Small intestine (tissue), 7 donors: ENCODE measurements at regions not wholly inside any gene's neighbourhood (a gene's known extent, or its start where the extent isn't known, plus 50 kb on each side); places are given as distances from the start of the nearest gene placed in this dataset.

Experiments
- DNase-seq, 2 donors: peaks; one replicate each; pipeline versions ENCODE4 v3.0.0 to v3.0.0-alpha.2; 2013
- FAIRE-seq: peaks from 2 replicates; lab custom pipeline; 2012; peaks lifted over from hg19 to GRCh38; lab: Jason Lieb, UNC
- H3K27ac ChIP-seq, 3 donors: one replicate each; pipeline ENCODE4 v1.5.1; 2013; ENCODE audit warnings: low read length in 2 of 3, mild to moderate bottlenecking in 2 of 3, control low read depth in 1 of 3, inconsistent platforms in 1 of 3, low read depth in 1 of 3, moderate library complexity in 1 of 3
- H3K27me3 ChIP-seq, 3 donors: one replicate each; pipeline ENCODE4 v1.6.1; 2013; ENCODE audit warnings: low read length in 3 of 3, inconsistent platforms in 1 of 3; ENCODE audit not compliant: control insufficient read depth in 3 of 3, insufficient read depth in 3 of 3
- H3K36me3 ChIP-seq, 3 donors: one replicate each; pipeline ENCODE4 v1.6.1; 2013; ENCODE audit warnings: low read length in 3 of 3, inconsistent platforms in 1 of 3, low read depth in 1 of 3, mild to moderate bottlenecking in 1 of 3, moderate library complexity in 1 of 3; ENCODE audit not compliant: control insufficient read depth in 3 of 3, insufficient read depth in 2 of 3
- H3K4me1 ChIP-seq, 3 donors: one replicate each; pipeline ENCODE4 v1.6.1; 2013; ENCODE audit warnings: low read length in 2 of 3, inconsistent platforms in 1 of 3, low read depth in 1 of 3, mild to moderate bottlenecking in 1 of 3, moderate library complexity in 1 of 3; ENCODE audit not compliant: control insufficient read depth in 3 of 3, insufficient read depth in 2 of 3
- H3K4me3 ChIP-seq, 3 donors: one replicate each; pipeline ENCODE4 v1.5.1; 2013; ENCODE audit warnings: low read length in 3 of 3, control low read depth in 1 of 3, inconsistent platforms in 1 of 3, low read depth in 1 of 3, mild to moderate bottlenecking in 1 of 3, moderate library complexity in 1 of 3
- H3K9me3 ChIP-seq, 2 donors: one replicate each; pipeline ENCODE4 v1.6.1; 2013; ENCODE audit warnings: low read depth in 1 of 2, low read length in 1 of 2; ENCODE audit not compliant: control insufficient read depth in 2 of 2, insufficient read depth in 1 of 2
- WGBS, 3 donors: extraction: QIAGEN DNeasy Blood & Tissue Kit; methylation state at CpG; one replicate each; pipeline ENCODE4 v1.1.7; 2013; 5-methylcytosine and 5-hydroxymethylcytosine counted together
- donor health status: healthy with polysubstance abuse.
- donor health status: control.
- donor health status: control.
- donor health status: Bipolar disorder and iron deficiency.
- donor health status: healthy.

GRCh38 chr2:240206630-240207029, 66.2 kb upstream of the OTOS start:
- no peak for FAIRE-seq
- H3K27ac ChIP-seq = no peak overlapping the region
- no peak overlapping the region for H3K4me3 ChIP-seq
- H3K4me1 ChIP-seq = no peaks in the 10 kb centered on the region
- H3K27me3 ChIP-seq = no peaks in the 10 kb centered on the region
- H3K9me3 ChIP-seq = peaks cover 0 to 3% of the 10 kb centered on the region in 2 donors
- no peak for DNase-seq
- 86 to 95% (median 92%) methylated on average over 4 of the region's 4 CpGs for WGBS, 3 donors
- no peaks in the 10 kb centered on the region for H3K36me3 ChIP-seq

DNA sequence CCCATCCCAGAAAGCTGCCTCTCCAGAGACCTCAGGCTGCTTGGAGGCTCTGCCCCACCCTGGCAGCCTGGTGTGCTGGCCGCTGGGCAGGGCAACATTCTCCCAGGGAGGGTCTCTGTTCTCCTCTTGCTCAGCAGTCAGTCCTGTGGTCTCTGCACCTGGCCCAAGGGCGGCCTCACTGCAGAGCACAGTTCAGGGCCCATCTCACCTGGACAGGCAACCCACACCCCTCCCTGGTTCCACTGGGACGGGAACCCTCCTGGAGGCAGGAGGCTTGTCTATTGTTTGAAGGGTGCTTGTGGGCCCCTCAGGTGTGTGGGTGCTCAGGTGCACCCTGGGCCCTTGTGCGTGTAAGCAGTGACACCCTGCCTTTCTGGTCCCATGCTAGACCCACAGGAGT, 67.2 kb upstream of the OTOS start:
- no peak for FAIRE-seq
- 82 to 90% (median 89%) methylated on average over 4 of the region's 4 CpGs for WGBS, 3 donors
- Histone ChIP-seq H3K4me3 (no peak overlapping the region), H3K4me1 (no peaks in the 10 kb centered on the region), H3K27me3 (no peaks in the 10 kb centered on the region), H3K36me3 (no peaks in the 10 kb centered on the region), H3K27ac (no peak overlapping the region), H3K9me3 (peaks cover 0 to 3% of the 10 kb centered on the region in 2 donors)
- no peak for DNase-seq

DNA sequence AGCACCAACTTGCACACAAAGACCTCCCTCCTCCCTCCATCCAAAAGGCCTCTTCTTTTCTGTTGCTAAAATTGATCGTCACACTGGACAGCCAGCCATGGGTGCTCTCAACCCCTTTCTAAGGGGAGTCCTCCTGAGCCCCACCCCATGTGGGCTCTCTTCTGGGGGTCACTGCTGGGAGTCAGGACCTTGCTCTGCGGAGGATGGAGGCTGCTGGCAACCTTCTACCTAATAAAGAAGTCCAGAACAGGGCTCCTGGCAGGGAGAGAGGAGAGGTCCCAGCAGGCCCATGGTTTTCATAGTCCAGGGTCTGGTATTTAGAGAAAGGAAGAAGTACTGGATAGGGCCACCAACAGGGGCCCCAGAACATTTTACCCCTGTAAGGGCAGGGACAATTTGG, 67.6 kb upstream of the OTOS start:
- no peak for FAIRE-seq
- no peaks in the 10 kb centered on the region for H3K27me3 ChIP-seq
- no peak overlapping the region for H3K4me3 ChIP-seq
- H3K27ac ChIP-seq = no peak overlapping the region
- no peak for DNase-seq
- no peaks in the 10 kb centered on the region for H3K4me1 ChIP-seq
- H3K9me3 ChIP-seq = peaks cover 0 to 3% of the 10 kb centered on the region in 2 donors
- H3K36me3 ChIP-seq = no peaks in the 10 kb centered on the region
- 85 to 89% (median 88%) methylated on average over 2 of the region's 2 CpGs for WGBS, 3 donors

GRCh38 chr2:240208631-240209211, 68.3 kb upstream of the OTOS start:
- Histone ChIP-seq H3K9me3 (peaks cover 0 to 3% of the 10 kb centered on the region in 2 donors), H3K27ac (no peak overlapping the region), H3K4me3 (no peak overlapping the region), H3K4me1 (no peaks in the 10 kb centered on the region), H3K27me3 (no peaks in the 10 kb centered on the region), H3K36me3 (no peaks in the 10 kb centered on the region)
- DNase-seq (no peak), FAIRE-seq (no peak)
- 76 to 84% (median 80%) methylated on average over 14 of the region's 14 CpGs for WGBS, 3 donors

DNA sequence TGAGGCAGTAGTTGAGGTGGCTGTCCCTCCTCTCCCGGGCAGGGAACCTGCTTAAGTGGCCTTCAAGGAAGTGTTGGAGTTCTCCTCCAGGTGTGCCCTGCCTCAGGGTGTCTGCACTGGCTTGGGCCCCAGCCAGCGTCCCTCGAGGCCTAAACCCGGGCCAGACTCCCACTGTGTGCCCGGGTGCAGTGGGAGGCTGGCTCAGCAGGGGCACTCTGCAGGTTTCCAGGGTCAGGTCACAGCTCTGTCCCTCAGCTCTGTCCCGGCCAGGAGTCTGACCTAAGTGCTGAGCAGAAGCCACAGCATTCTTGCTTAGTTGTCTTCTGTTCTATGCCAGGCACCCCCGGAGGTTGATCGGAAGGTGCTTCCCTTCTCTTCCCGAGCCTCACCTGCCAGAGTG, 69.0 kb upstream of the OTOS start:
- no peaks in the 10 kb centered on the region for H3K36me3 ChIP-seq
- H3K27ac ChIP-seq = no peak overlapping the region
- H3K4me1 ChIP-seq = no peaks in the 10 kb centered on the region
- H3K4me3 ChIP-seq = no peak overlapping the region
- DNase-seq (no peak), FAIRE-seq (no peak)
- peaks cover 0 to 3% of the 10 kb centered on the region in 2 donors for H3K9me3 ChIP-seq
- H3K27me3 ChIP-seq = no peaks in the 10 kb centered on the region
- 57 to 76% (median 73%) methylated on average over 9 of the region's 9 CpGs for WGBS, 3 donors

- peaks cover 0 to 3% of the 10 kb centered on the region in 2 donors for H3K9me3 ChIP-seq
- FAIRE-seq (no peak), DNase-seq (no peak)
- H3K27me3 ChIP-seq = no peaks in the 10 kb centered on the region
- no peak overlapping the region for H3K27ac ChIP-seq
- no peak overlapping the region for H3K4me3 ChIP-seq
- no peaks in the 10 kb centered on the region for H3K36me3 ChIP-seq
- H3K4me1 ChIP-seq = no peaks in the 10 kb centered on the region
- 67 to 81% (median 69%) methylated on average over 20 to 22 of the region's 22 CpGs for WGBS, 3 donors
These were observed 69.9 kb upstream of the OTOS start for GRCh38 chr2:240210198-240210965.

- Histone ChIP-seq H3K27ac (no peak overlapping the region), H3K27me3 (no peaks in the 10 kb centered on the region), H3K36me3 (no peaks in the 10 kb centered on the region), H3K4me3 (no peak overlapping the region), H3K9me3 (peaks cover 0 to 3% of the 10 kb centered on the region in 2 donors), H3K4me1 (no peaks in the 10 kb centered on the region)
- DNase-seq = no peak
- 63 to 82% (median 64%) methylated on average over 8 of the region's 8 CpGs for WGBS, 3 donors
- FAIRE-seq = no peak
These were observed 70.6 kb upstream of the OTOS start for GRCh38 chr2:240211096-240211495.

DNA sequence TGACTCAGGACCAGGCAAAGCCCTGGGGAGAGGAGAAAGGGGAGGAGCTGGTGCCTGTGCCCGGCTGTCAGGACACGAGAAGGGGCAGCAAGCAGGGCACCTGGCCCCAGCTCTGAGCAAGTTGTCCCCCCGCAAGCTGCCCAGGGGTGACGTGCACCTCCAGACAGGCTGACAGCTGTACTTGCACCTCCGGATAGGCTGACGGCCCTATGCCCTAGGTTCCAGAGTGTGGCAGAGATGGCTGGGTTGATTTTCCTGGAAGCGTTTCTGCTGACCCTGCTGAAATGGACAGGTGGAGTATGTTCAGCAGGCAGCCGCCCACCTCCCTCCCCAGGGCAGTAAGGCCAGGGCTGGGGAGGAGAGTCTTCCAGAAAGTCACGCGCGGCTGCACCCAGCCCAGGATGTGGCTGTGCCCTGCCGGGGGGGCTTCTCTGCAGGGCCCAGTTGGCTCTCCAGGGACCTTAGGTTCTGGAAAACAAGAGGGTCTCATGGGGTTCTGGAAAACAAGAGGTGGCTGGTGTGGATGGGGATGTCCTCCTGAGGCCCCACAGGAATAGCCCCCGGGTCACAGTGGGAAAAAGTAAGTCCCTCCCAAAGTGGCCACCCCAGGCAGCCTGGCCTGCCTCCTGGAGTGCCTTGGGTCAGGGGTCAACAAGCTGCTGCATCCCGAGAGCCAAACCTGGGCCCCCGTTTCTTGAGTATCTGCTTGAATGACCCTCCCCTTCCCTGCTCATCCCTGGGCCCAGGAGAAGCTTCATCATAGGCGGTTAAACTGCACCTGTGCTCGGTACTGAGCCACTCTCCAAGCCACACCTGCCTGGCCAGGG, 71.4 kb upstream of the OTOS start:
- no peak for FAIRE-seq
- Histone ChIP-seq H3K36me3 (no peaks in the 10 kb centered on the region), H3K27ac (no peak overlapping the region), H3K4me1 (no peaks in the 10 kb centered on the region), H3K9me3 (peaks cover 0 to 3% of the 10 kb centered on the region in 2 donors), H3K27me3 (no peaks in the 10 kb centered on the region), H3K4me3 (no peak overlapping the region)
- WGBS, 3 donors = 73 to 83% (median 76%) methylated on average over 16 to 17 of the region's 17 CpGs
- no peak for DNase-seq
